ENCODE measurements at regions not wholly inside any gene's neighbourhood (a gene's known extent, or its start where the extent isn't known, plus 50 kb on each side); places are given as distances from the start of the nearest gene placed in this dataset.

GRCh38 chr6:2387445-2387844, 142.0 kb upstream of the GMDS start:
- no peak overlapping the region for H3K4me3 Mint-ChIP-seq
- peaks cover 8% of the 10 kb centered on the region for H3K9me3 Mint-ChIP-seq
- ATAC-seq = no peak
- H3K4me1 Mint-ChIP-seq = no peaks in the 10 kb centered on the region
- no peaks in the 10 kb centered on the region for H3K36me3 Mint-ChIP-seq
- no peak overlapping the region for H3K27ac Mint-ChIP-seq
- H3K27me3 Mint-ChIP-seq = no peaks in the 10 kb centered on the region

GRCh38 chr6:2385471-2385983, 140.1 kb upstream of the GMDS start:
- Mint-ChIP-seq H3K36me3 (no peaks in the 10 kb centered on the region), H3K9me3 (peaks cover 8% of the 10 kb centered on the region), H3K4me1 (no peaks in the 10 kb centered on the region), H3K27me3 (no peaks in the 10 kb centered on the region), H3K4me3 (no peak overlapping the region), H3K27ac (no peak overlapping the region)
- ATAC-seq = no peak

- H3K4me3 Mint-ChIP-seq = no peak overlapping the region
- H3K4me1 Mint-ChIP-seq = no peaks in the 10 kb centered on the region
- H3K9me3 Mint-ChIP-seq = peaks cover 8% of the 10 kb centered on the region
- H3K27me3 Mint-ChIP-seq = no peaks in the 10 kb centered on the region
- no peak for ATAC-seq
- no peaks in the 10 kb centered on the region for H3K36me3 Mint-ChIP-seq
- no peak overlapping the region for H3K27ac Mint-ChIP-seq
Observed at GRCh38 chr6:2384528-2384927, 139.1 kb upstream of the GMDS start.

GRCh38 chr6:2381872-2382661, 136.7 kb upstream of the GMDS start:
- no peak for ATAC-seq
- Mint-ChIP-seq H3K4me3 (no peak overlapping the region), H3K27ac (no peak overlapping the region), H3K9me3 (peaks cover 3% of the 10 kb centered on the region), H3K27me3 (no peaks in the 10 kb centered on the region), H3K4me1 (peaks cover 9% of the 10 kb centered on the region), H3K36me3 (no peaks in the 10 kb centered on the region)

GRCh38 chr6:2378891-2379652, 133.7 kb upstream of the GMDS start:
- no peak for ATAC-seq
- Mint-ChIP-seq H3K36me3 (peaks cover 7% of the 10 kb centered on the region), H3K4me3 (no peak overlapping the region), H3K9me3 (peaks cover 5% of the 10 kb centered on the region), H3K4me1 (peaks cover 9% of the 10 kb centered on the region), H3K27ac (no peak overlapping the region), H3K27me3 (no peaks in the 10 kb centered on the region)

GRCh38 chr6:2378046-2378657, 132.7 kb upstream of the GMDS start:
- no peak overlapping the region for H3K27ac Mint-ChIP-seq
- H3K27me3 Mint-ChIP-seq = no peaks in the 10 kb centered on the region
- peaks cover 9% of the 10 kb centered on the region for H3K4me1 Mint-ChIP-seq
- no peak overlapping the region for H3K4me3 Mint-ChIP-seq
- H3K9me3 Mint-ChIP-seq = peaks cover 5% of the 10 kb centered on the region
- ATAC-seq = no peak
- H3K36me3 Mint-ChIP-seq = peaks cover 7% of the 10 kb centered on the region

GRCh38 chr6:2376429-2377355, 131.3 kb upstream of the GMDS start:
- Mint-ChIP-seq H3K9me3 (peaks cover 5% of the 10 kb centered on the region), H3K4me3 (no peak overlapping the region), H3K4me1 (peaks cover 9% of the 10 kb centered on the region), H3K27ac (no peak overlapping the region), H3K27me3 (no peaks in the 10 kb centered on the region), H3K36me3 (peaks cover 7% of the 10 kb centered on the region)
- ATAC-seq = no peak

GRCh38 chr6:2375443-2375842, 130.0 kb upstream of the GMDS start:
- no peak overlapping the region for H3K4me3 Mint-ChIP-seq
- H3K27ac Mint-ChIP-seq = no peak overlapping the region
- peaks cover 9% of the 10 kb centered on the region for H3K4me1 Mint-ChIP-seq
- peaks cover 7% of the 10 kb centered on the region for H3K36me3 Mint-ChIP-seq
- peaks cover 5% of the 10 kb centered on the region for H3K9me3 Mint-ChIP-seq
- no peak for ATAC-seq
- no peaks in the 10 kb centered on the region for H3K27me3 Mint-ChIP-seq

GRCh38 chr6:2369606-2370005, 124.2 kb upstream of the GMDS start:
- Mint-ChIP-seq H3K9me3 (no peaks in the 10 kb centered on the region), H3K4me1 (no peaks in the 10 kb centered on the region), H3K27ac (no peak overlapping the region), H3K27me3 (no peaks in the 10 kb centered on the region), H3K4me3 (no peak overlapping the region), H3K36me3 (no peaks in the 10 kb centered on the region)
- no peak for ATAC-seq

- peaks cover 35% of the 10 kb centered on the region for H3K36me3 Mint-ChIP-seq
Observed at GRCh38 chr6:2363211-2363610, 117.8 kb upstream of the GMDS start.

GRCh38 chr6:2361195-2361594, 115.8 kb upstream of the GMDS start:
- H3K4me3 Mint-ChIP-seq = no peak overlapping the region
- peaks cover 38% of the 10 kb centered on the region for H3K36me3 Mint-ChIP-seq
- no peak for ATAC-seq

More at GRCh38 chr6:2363211-2363610, 117.8 kb upstream of the GMDS start:
- Mint-ChIP-seq H3K27ac (no peak overlapping the region), H3K4me1 (no peaks in the 10 kb centered on the region), H3K9me3 (no peaks in the 10 kb centered on the region), H3K27me3 (no peaks in the 10 kb centered on the region), H3K4me3 (no peak overlapping the region)
- no peak for ATAC-seq

GRCh38 chr6:2360716-2361115, 115.3 kb upstream of the GMDS start:
- Mint-ChIP-seq H3K27me3 (no peaks in the 10 kb centered on the region), H3K4me1 (no peaks in the 10 kb centered on the region), H3K36me3 (peaks cover 38% of the 10 kb centered on the region), H3K27ac (no peak overlapping the region), H3K4me3 (no peak overlapping the region), H3K9me3 (no peaks in the 10 kb centered on the region)
- no peak for ATAC-seq

More at GRCh38 chr6:2361195-2361594, 115.8 kb upstream of the GMDS start:
- no peaks in the 10 kb centered on the region for H3K27me3 Mint-ChIP-seq
- H3K4me1 Mint-ChIP-seq = no peaks in the 10 kb centered on the region
- H3K27ac Mint-ChIP-seq = no peak overlapping the region
- H3K9me3 Mint-ChIP-seq = no peaks in the 10 kb centered on the region

GRCh38 chr6:2360126-2360525, 114.7 kb upstream of the GMDS start:
- H3K36me3 Mint-ChIP-seq = peaks cover 38% of the 10 kb centered on the region
- no peaks in the 10 kb centered on the region for H3K27me3 Mint-ChIP-seq
- H3K4me3 Mint-ChIP-seq = no peak overlapping the region
- ATAC-seq = no peak
- H3K4me1 Mint-ChIP-seq = no peaks in the 10 kb centered on the region
- no peaks in the 10 kb centered on the region for H3K9me3 Mint-ChIP-seq
- no peak overlapping the region for H3K27ac Mint-ChIP-seq

GRCh38 chr6:2355150-2355549, 109.7 kb upstream of the GMDS start:
- no peaks in the 10 kb centered on the region for H3K9me3 Mint-ChIP-seq
- ATAC-seq = no peak
- H3K4me1 Mint-ChIP-seq = no peaks in the 10 kb centered on the region
- no peaks in the 10 kb centered on the region for H3K27me3 Mint-ChIP-seq
- H3K27ac Mint-ChIP-seq = no peak overlapping the region
- H3K4me3 Mint-ChIP-seq = no peak overlapping the region
- peaks cover 19% of the 10 kb centered on the region for H3K36me3 Mint-ChIP-seq

- no peaks in the 10 kb centered on the region for H3K27me3 Mint-ChIP-seq
- H3K9me3 Mint-ChIP-seq = no peaks in the 10 kb centered on the region
- ATAC-seq = no peak
- peaks cover 9% of the 10 kb centered on the region for H3K36me3 Mint-ChIP-seq
- no peak overlapping the region for H3K27ac Mint-ChIP-seq
- no peak overlapping the region for H3K4me3 Mint-ChIP-seq
- H3K4me1 Mint-ChIP-seq = no peaks in the 10 kb centered on the region
Observed at GRCh38 chr6:2354138-2354491, 108.7 kb upstream of the GMDS start.
